Lower leg skin (tissue), 4 donors: ENCODE measurements at regions not wholly inside any gene's neighbourhood (a gene's known extent, or its start where the extent isn't known, plus 50 kb on each side); places are given as distances from the start of the nearest gene placed in this dataset.

Experiments used
- DNase-seq, 2 donors: peaks; one replicate each; pipeline ENCODE4 v3.0.0-alpha.2; 2019; ENCODE audit warnings: low spot score in 2 of 2
- H3K4me3 ChIP-seq: fragments of 200-600 bp; sonication (generic); 2 replicates; pipeline ENCODE4 v1.5.1; 2017; ENCODE audit warnings: mild to moderate bottlenecking, low read depth; ENCODE audit not compliant: poor library complexity, severe bottlenecking
- POLR2A ChIP-seq, 2 donors: fragments of 450-650 bp; IDR thresholded peaks; one replicate each; pipeline ENCODE4 v1.6.1; 2016 to 2017; ENCODE audit warnings: antibody characterized with exemption in 2 of 2, mild to moderate bottlenecking in 1 of 2, moderate library complexity in 1 of 2
- WGBS, 2 donors: methylation state at CpG; one replicate each; pipeline ENCODE4 v1.1.5; 2018; 5-methylcytosine and 5-hydroxymethylcytosine counted together
- intact Hi-C: fragments of 100-400 bp; cut with DNase I; formaldehyde crosslinking; loops from one replicate; pipeline ENCODE4 v1.15.0; 2023; ENCODE audit warnings: low total_unique reads
- TF ChIP-seq, protein P1 (sequence below), 3 donors: fragments of 450-650 bp; IDR thresholded peaks; one replicate each; pipeline ENCODE4 v1.5.1; 2016; ENCODE audit warnings: antibody characterized with exemption in 3 of 3, mild to moderate bottlenecking in 3 of 3, moderate library complexity in 2 of 3

GRCh38 chr10:124280916-124281315 lies 137.8 kb downstream of the OAT start:
- DNase-seq, result no peak
- H3K4me3 ChIP-seq, result no peak overlapping the region
- WGBS, 2 donors, result 90 to 92% methylated on average over 5 of the region's 5 CpGs
- intact Hi-C loops, result no loop called here
- TF ChIP-seq POLR2A (IDR thresholded peaks at IDR 0.05), result no peak
- TF ChIP-seq, protein P1, sequence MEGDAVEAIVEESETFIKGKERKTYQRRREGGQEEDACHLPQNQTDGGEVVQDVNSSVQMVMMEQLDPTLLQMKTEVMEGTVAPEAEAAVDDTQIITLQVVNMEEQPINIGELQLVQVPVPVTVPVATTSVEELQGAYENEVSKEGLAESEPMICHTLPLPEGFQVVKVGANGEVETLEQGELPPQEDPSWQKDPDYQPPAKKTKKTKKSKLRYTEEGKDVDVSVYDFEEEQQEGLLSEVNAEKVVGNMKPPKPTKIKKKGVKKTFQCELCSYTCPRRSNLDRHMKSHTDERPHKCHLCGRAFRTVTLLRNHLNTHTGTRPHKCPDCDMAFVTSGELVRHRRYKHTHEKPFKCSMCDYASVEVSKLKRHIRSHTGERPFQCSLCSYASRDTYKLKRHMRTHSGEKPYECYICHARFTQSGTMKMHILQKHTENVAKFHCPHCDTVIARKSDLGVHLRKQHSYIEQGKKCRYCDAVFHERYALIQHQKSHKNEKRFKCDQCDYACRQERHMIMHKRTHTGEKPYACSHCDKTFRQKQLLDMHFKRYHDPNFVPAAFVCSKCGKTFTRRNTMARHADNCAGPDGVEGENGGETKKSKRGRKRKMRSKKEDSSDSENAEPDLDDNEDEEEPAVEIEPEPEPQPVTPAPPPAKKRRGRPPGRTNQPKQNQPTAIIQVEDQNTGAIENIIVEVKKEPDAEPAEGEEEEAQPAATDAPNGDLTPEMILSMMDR (IDR thresholded peaks at IDR 0.05), result no peak

DNA sequence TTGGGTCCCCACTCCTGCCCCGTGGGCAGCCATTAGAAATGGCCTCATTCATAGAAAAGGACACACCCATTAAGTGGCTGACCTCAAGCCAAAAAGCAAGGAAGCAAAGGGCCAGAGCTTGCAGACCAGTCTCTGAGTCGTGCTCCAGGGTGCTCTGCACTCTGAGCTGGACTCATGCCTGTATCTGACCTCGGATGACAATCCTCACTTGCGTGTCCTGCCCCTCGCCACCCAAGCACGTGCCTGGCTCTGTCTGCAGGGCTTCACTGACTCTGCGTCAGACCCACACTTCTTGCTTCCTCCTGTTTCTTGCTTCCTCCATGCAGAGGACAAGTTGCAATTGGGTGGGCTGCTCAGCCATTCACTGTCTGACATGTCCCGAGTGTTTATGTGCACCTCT lies 138.8 kb downstream of the OAT start:
- no peak for DNase-seq

DNA sequence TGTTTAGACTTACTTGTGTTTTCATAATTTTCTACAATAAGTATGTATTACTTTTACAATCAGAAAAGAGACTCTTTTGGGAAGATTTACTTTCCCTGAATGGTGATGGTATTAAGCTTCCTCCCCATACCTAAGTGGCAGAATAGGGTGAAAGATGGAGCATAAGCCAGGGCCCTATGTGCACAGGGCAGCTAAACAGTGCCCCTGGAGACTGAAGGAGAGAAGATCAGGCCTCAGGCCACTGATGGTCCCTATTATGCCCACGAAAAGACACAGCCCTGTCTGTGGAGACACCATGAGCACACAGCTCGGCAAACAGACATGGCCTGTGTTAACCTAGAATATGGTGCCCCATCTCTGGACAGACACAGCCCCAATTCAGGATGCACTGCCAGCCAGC lies 139.4 kb downstream of the OAT start:
- 86 to 91% methylated on average over 2 of the region's 2 CpGs for WGBS, 2 donors
- intact Hi-C loops, result no loop called here
- no peak overlapping the region for H3K4me3 ChIP-seq
- DNase-seq, result no peak
- no peak for TF ChIP-seq POLR2A (IDR thresholded peaks at IDR 0.05)
- TF ChIP-seq, protein P1 (IDR thresholded peaks at IDR 0.05), result no peak

More for the DNA sequence above, 138.8 kb downstream of the OAT start:
- TF ChIP-seq, protein P1 (IDR thresholded peaks at IDR 0.05), result no peak
- no peak for TF ChIP-seq POLR2A (IDR thresholded peaks at IDR 0.05)
- WGBS, 2 donors, result 86 to 90% methylated on average over 8 of the region's 8 CpGs
- H3K4me3 ChIP-seq, result no peak overlapping the region
- intact Hi-C loops, result no loop called here

- DNase-seq, result no peak
- no peak overlapping the region for H3K4me3 ChIP-seq
- WGBS, 2 donors, result 90 to 97% methylated on average over 5 of the region's 5 CpGs
- intact Hi-C loops, result no loop called here
- TF ChIP-seq, protein P1 (IDR thresholded peaks at IDR 0.05), result no peak
- no peak for TF ChIP-seq POLR2A (IDR thresholded peaks at IDR 0.05)
Observed at GRCh38 chr10:124278356-124278755, 140.4 kb downstream of the OAT start.

DNA sequence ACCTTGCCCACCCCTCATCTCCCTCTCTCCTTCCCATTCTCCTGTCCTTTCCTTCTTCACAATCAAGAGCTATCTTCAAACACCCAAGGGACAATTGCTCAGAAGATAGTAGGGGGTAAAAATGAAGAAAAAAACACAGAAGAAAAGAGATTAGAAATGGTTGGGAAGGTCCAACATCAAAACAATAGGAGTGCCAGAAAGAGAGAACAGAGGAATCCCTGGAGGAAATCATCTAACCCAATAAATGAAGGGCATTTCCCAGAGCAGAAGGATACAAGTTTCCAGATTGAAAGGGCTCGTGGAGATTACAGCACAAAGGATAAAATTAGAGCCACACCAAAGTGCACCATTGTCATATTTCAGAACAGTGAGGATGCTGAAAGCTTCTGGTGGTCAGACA lies 145.6 kb downstream of the OAT start:
- no peak overlapping the region for H3K4me3 ChIP-seq
- intact Hi-C loops, result no loop called here
- no peak for DNase-seq
- TF ChIP-seq POLR2A (IDR thresholded peaks at IDR 0.05), result no peak
- TF ChIP-seq, protein P1 (IDR thresholded peaks at IDR 0.05), result no peak
- WGBS, 2 donors, result 59 to 65% methylated on average over 1 of the region's 1 CpG

GRCh38 chr10:124271676-124272075 lies 147.0 kb downstream of the OAT start:
- no peak for DNase-seq
- TF ChIP-seq POLR2A (IDR thresholded peaks at IDR 0.05), result no peak
- TF ChIP-seq, protein P1 (IDR thresholded peaks at IDR 0.05), result no peak
- intact Hi-C loops, result no loop called here
- 85 to 93% methylated on average over 4 of the region's 4 CpGs for whole genome bisulfite sequencing, 2 donors
- no peak overlapping the region for H3K4me3 ChIP-seq
